ENCODE measurements at regions not wholly inside any gene's neighbourhood (a gene's known extent, or its start where the extent isn't known, plus 50 kb on each side); places are given as distances from the start of the nearest gene placed in this dataset.

- no peak for TF ChIP-seq MEF2A (IDR thresholded peaks at IDR 0.05; ENCODE audit: borderline replicate concordance, low read depth)
- TF ChIP-seq CTCF (IDR thresholded peaks at IDR 0.05), result no peak
- no peak for TF ChIP-seq SMC3 (IDR thresholded peaks at IDR 0.05; ENCODE audit: low read depth, low read length)
- no peak for TF ChIP-seq EZH2phosphoT487 (IDR thresholded peaks at IDR 0.05; ENCODE audit: borderline replicate concordance, low read depth)
- no peak for TF ChIP-seq CHD2 (IDR thresholded peaks at IDR 0.05; ENCODE audit: low read length, partially characterized antibody)
- no peak for TF ChIP-seq SIN3A (IDR thresholded peaks at IDR 0.05; ENCODE audit: borderline replicate concordance, low read depth, low read length)
- no peak for TF ChIP-seq POLR2AphosphoS5 (IDR thresholded peaks at IDR 0.05; ENCODE audit: low read depth, low read length)
- no peak for TF ChIP-seq TEAD4 (IDR thresholded peaks at IDR 0.05; ENCODE audit: borderline replicate concordance, insufficient read depth)
Observed at GRCh38 chr9:115850548-115851304, 302.9 kb upstream of the PAPPA start.

All from SK-N-SH (cell line).